ENCODE measurements at regions not wholly inside any gene's neighbourhood (a gene's known extent, or its start where the extent isn't known, plus 50 kb on each side); places are given as distances from the start of the nearest gene placed in this dataset.

DNA sequence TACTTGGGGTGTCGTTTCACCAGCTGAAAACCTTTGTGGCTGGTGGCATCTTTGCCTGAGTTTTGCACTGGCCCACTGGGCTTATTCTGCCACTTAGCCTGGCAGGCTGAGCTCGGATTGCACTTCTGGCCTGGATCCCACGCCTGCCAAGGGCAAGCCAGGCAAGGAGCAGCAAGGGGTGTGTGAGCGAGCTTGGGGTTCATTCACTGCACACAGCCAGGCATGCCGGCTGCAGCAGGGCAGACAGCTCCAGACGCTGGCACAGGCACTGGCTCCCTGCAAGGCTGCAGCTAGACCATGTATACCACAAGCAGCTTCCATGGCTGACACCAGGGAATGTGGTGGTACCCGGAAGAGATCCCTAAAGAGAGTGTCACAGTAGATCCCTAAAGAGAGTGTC lies 476.3 kb downstream of the EPHA5 start:
- DNase-seq, result peak in 1 of 5 donors; percentile 51
- Histone ChIP-seq H3K4me3 (ENCODE audit: low read length in 3 of 3) (no peak overlapping the region), H3K9ac (ENCODE audit: low read length in 3 of 3) (no peak overlapping the region), H3K27ac (ENCODE audit: low read depth in 2 of 2, low read length in 2 of 2) (no peak overlapping the region), H3K36me3 (ENCODE audit: control insufficient read depth in 2 of 3, insufficient read depth in 3 of 3, low read length in 3 of 3) (no peaks in the 10 kb centered on the region), H3K9me3 (ENCODE audit: control insufficient read depth in 2 of 3, insufficient read depth in 1 of 3, low read length in 3 of 3) (no peaks in the 10 kb centered on the region), H3K27me3 (ENCODE audit: control insufficient read depth, insufficient read depth, low read length) (no peaks in the 10 kb centered on the region), H3K4me1 (ENCODE audit: control insufficient read depth in 2 of 3, insufficient read depth in 2 of 3, low read depth in 1 of 3, low read length in 3 of 3) (no peaks in the 10 kb centered on the region)
- no peak for FAIRE-seq
- TF ChIP-seq CTCF (IDR thresholded peaks at IDR 0.05; ENCODE audit: borderline replicate concordance, extremely low read depth, insufficient read depth), result no peak
- intact Hi-C loops (cut with DNase I), result no loop called here

- no peaks in the 10 kb centered on the region for H3K36me3 ChIP-seq (ENCODE audit: control insufficient read depth in 2 of 3, insufficient read depth in 3 of 3, low read length in 3 of 3)
- H3K27me3 ChIP-seq (ENCODE audit: control insufficient read depth, insufficient read depth, low read length), result no peaks in the 10 kb centered on the region
- intact Hi-C loops (cut with DNase I), result no loop called here
- no peak overlapping the region for H3K4me3 ChIP-seq (ENCODE audit: low read length in 3 of 3)
- DNase-seq (no peak), FAIRE-seq (no peak)
- H3K27ac ChIP-seq (ENCODE audit: low read depth in 2 of 2, low read length in 2 of 2), result no peak overlapping the region
- H3K9me3 ChIP-seq (ENCODE audit: control insufficient read depth in 2 of 3, insufficient read depth in 1 of 3, low read length in 3 of 3), result no peaks in the 10 kb centered on the region
- H3K9ac ChIP-seq (ENCODE audit: low read length in 3 of 3), result no peak overlapping the region
- H3K4me1 ChIP-seq (ENCODE audit: control insufficient read depth in 2 of 3, insufficient read depth in 2 of 3, low read depth in 1 of 3, low read length in 3 of 3), result no peaks in the 10 kb centered on the region
- no peak for TF ChIP-seq CTCF (IDR thresholded peaks at IDR 0.05; ENCODE audit: borderline replicate concordance, extremely low read depth, insufficient read depth)
Observed at GRCh38 chr4:65190780-65191179, 479.5 kb downstream of the EPHA5 start.

GRCh38 chr4:65175585-65175984 lies 494.7 kb downstream of the EPHA5 start:
- no peaks in the 10 kb centered on the region for H3K9me3 ChIP-seq (ENCODE audit: control insufficient read depth in 2 of 3, insufficient read depth in 1 of 3, low read length in 3 of 3)
- no peaks in the 10 kb centered on the region for H3K4me1 ChIP-seq (ENCODE audit: control insufficient read depth in 2 of 3, insufficient read depth in 2 of 3, low read depth in 1 of 3, low read length in 3 of 3)
- intact Hi-C loops (cut with DNase I), result no loop called here
- no peak overlapping the region for H3K4me3 ChIP-seq (ENCODE audit: low read length in 3 of 3)
- no peak overlapping the region for H3K9ac ChIP-seq (ENCODE audit: low read length in 3 of 3)
- FAIRE-seq (no peak), DNase-seq (no peak)
- no peak overlapping the region for H3K27ac ChIP-seq (ENCODE audit: low read depth in 2 of 2, low read length in 2 of 2)
- no peaks in the 10 kb centered on the region for H3K36me3 ChIP-seq (ENCODE audit: control insufficient read depth in 2 of 3, insufficient read depth in 3 of 3, low read length in 3 of 3)
- no peak for TF ChIP-seq CTCF (IDR thresholded peaks at IDR 0.05; ENCODE audit: borderline replicate concordance, extremely low read depth, insufficient read depth)
- H3K27me3 ChIP-seq (ENCODE audit: control insufficient read depth, insufficient read depth, low read length), result no peaks in the 10 kb centered on the region

- intact Hi-C loops (cut with DNase I), result no loop called here
- FAIRE-seq, result no peak
- no peak overlapping the region for H3K9ac ChIP-seq (ENCODE audit: low read length in 3 of 3)
Observed at GRCh38 chr4:65170768-65171514, 499.3 kb downstream of the EPHA5 start.

More at GRCh38 chr4:65170768-65171514, 499.3 kb downstream of the EPHA5 start:
- no peak for TF ChIP-seq CTCF (IDR thresholded peaks at IDR 0.05; ENCODE audit: borderline replicate concordance, extremely low read depth, insufficient read depth)
- DNase-seq, result peak in 2 of 5 donors; percentile 0 to 2
- Histone ChIP-seq H3K9me3 (ENCODE audit: control insufficient read depth in 2 of 3, insufficient read depth in 1 of 3, low read length in 3 of 3) (no peaks in the 10 kb centered on the region), H3K4me3 (ENCODE audit: low read length in 3 of 3) (no peak overlapping the region), H3K36me3 (ENCODE audit: control insufficient read depth in 2 of 3, insufficient read depth in 3 of 3, low read length in 3 of 3) (no peaks in the 10 kb centered on the region), H3K4me1 (ENCODE audit: control insufficient read depth in 2 of 3, insufficient read depth in 2 of 3, low read depth in 1 of 3, low read length in 3 of 3) (no peaks in the 10 kb centered on the region), H3K27me3 (ENCODE audit: control insufficient read depth, insufficient read depth, low read length) (no peaks in the 10 kb centered on the region), H3K27ac (ENCODE audit: low read depth in 2 of 2, low read length in 2 of 2) (no peak overlapping the region)

All from kidney (tissue), 13 donors.